HUES6 (cell line): ENCODE measurements at regions not wholly inside any gene's neighbourhood (a gene's known extent, or its start where the extent isn't known, plus 50 kb on each side); places are given as distances from the start of the nearest gene placed in this dataset.
"Not testable (repeated sequence)": the region's sequence is repeated elsewhere in the genome, so short reads cannot be mapped to it uniquely, and the experiment has no call there.

ENCODE experiments used
- H3K27ac ChIP-seq: 2 replicates; pipeline ENCODE4 v1.7.0; 2013; ENCODE audit warnings: low read depth, mild to moderate bottlenecking, low read length, inconsistent platforms
- H3K27me3 ChIP-seq: 2 replicates; pipeline ENCODE4 v1.6.1; 2013; ENCODE audit warnings: low read length; ENCODE audit not compliant: control insufficient read depth, insufficient read depth
- H3K36me3 ChIP-seq: 2 replicates; pipeline ENCODE4 v1.6.1; 2013; ENCODE audit warnings: low read length; ENCODE audit not compliant: control insufficient read depth, insufficient read depth
- H3K4me1 ChIP-seq: 2 replicates; pipeline ENCODE4 v1.6.1; 2013; ENCODE audit warnings: low read length; ENCODE audit not compliant: control insufficient read depth, insufficient read depth
- H3K4me3 ChIP-seq: 2 replicates; pipeline ENCODE4 v1.5.1; 2013; ENCODE audit warnings: low read depth, low read length
- H3K9ac ChIP-seq: one replicate; pipeline ENCODE4 v1.6.1; 2013; ENCODE audit warnings: mild to moderate bottlenecking, low read length
- H3K9me3 ChIP-seq: 2 replicates; pipeline ENCODE4 v1.6.1; 2013; ENCODE audit warnings: low read depth, low read length; ENCODE audit not compliant: control insufficient read depth, insufficient read depth

- Histone ChIP-seq H3K36me3 (no peaks in the 10 kb centered on the region), H3K9ac (no peak overlapping the region), H3K27me3 (no peaks in the 10 kb centered on the region), H3K4me1 (peaks cover 13% of the 10 kb centered on the region), H3K27ac (no peak overlapping the region), H3K4me3 (no peak overlapping the region), H3K9me3 (no peaks in the 10 kb centered on the region)
Observed at GRCh38 chr19:28319227-28319626, 893.7 kb downstream of the UQCRFS1 start.

- Histone ChIP-seq H3K9ac (no peak overlapping the region), H3K36me3 (no peaks in the 10 kb centered on the region), H3K4me1 (peaks cover 11% of the 10 kb centered on the region), H3K4me3 (no peak overlapping the region), H3K27me3 (no peaks in the 10 kb centered on the region), H3K9me3 (no peaks in the 10 kb centered on the region), H3K27ac (no peak overlapping the region)
Observed at GRCh38 chr19:28318469-28319179, 894.3 kb downstream of the UQCRFS1 start.

- Histone ChIP-seq H3K4me3 (no peak overlapping the region), H3K4me1 (peaks cover 11% of the 10 kb centered on the region), H3K9me3 (no peaks in the 10 kb centered on the region), H3K27ac (no peak overlapping the region), H3K9ac (no peak overlapping the region), H3K36me3 (no peaks in the 10 kb centered on the region), H3K27me3 (no peaks in the 10 kb centered on the region)
Observed at GRCh38 chr19:28316464-28316863, 896.5 kb downstream of the UQCRFS1 start.

- Histone ChIP-seq H3K4me1 (peaks cover 11% of the 10 kb centered on the region), H3K27ac (no peak overlapping the region), H3K9me3 (no peaks in the 10 kb centered on the region), H3K36me3 (no peaks in the 10 kb centered on the region), H3K27me3 (no peaks in the 10 kb centered on the region), H3K9ac (no peak overlapping the region), H3K4me3 (no peak overlapping the region)
Observed at GRCh38 chr19:28314756-28315155, 898.2 kb downstream of the UQCRFS1 start.

GRCh38 chr19:28314287-28314686, 898.7 kb downstream of the UQCRFS1 start:
- Histone ChIP-seq H3K27ac (no peak overlapping the region), H3K9ac (no peak overlapping the region), H3K4me3 (no peak overlapping the region), H3K36me3 (no peaks in the 10 kb centered on the region), H3K9me3 (no peaks in the 10 kb centered on the region), H3K4me1 (peaks cover 11% of the 10 kb centered on the region), H3K27me3 (no peaks in the 10 kb centered on the region)

GRCh38 chr19:28313633-28314032, 899.3 kb downstream of the UQCRFS1 start:
- peaks cover 11% of the 10 kb centered on the region for H3K4me1 ChIP-seq
- H3K9ac ChIP-seq: no peak overlapping the region
- no peaks in the 10 kb centered on the region for H3K27me3 ChIP-seq
- H3K27ac ChIP-seq: no peak overlapping the region
- no peaks in the 10 kb centered on the region for H3K36me3 ChIP-seq
- no peak overlapping the region for H3K4me3 ChIP-seq
- H3K9me3 ChIP-seq: no peaks in the 10 kb centered on the region

- H3K4me1 ChIP-seq: peaks cover 11% of the 10 kb centered on the region
Observed at GRCh38 chr19:28312269-28312668, 900.7 kb downstream of the UQCRFS1 start.

GRCh38 chr19:28310829-28311228, 902.1 kb downstream of the UQCRFS1 start:
- not testable (repeated sequence) for H3K27ac ChIP-seq, H3K36me3 ChIP-seq, H3K27me3 ChIP-seq, H3K9me3 ChIP-seq, H3K9ac ChIP-seq, H3K4me3 ChIP-seq
- H3K4me1 ChIP-seq: peaks cover 11% of the 10 kb centered on the region

More at GRCh38 chr19:28312269-28312668, 900.7 kb downstream of the UQCRFS1 start:
- Histone ChIP-seq H3K27me3 (no peaks in the 10 kb centered on the region), H3K36me3 (no peaks in the 10 kb centered on the region), H3K4me3 (no peak overlapping the region), H3K27ac (no peak overlapping the region), H3K9me3 (no peaks in the 10 kb centered on the region), H3K9ac (no peak overlapping the region)

- no peak overlapping the region for H3K27ac ChIP-seq
- H3K4me1 ChIP-seq: peaks cover 3% of the 10 kb centered on the region
- no peaks in the 10 kb centered on the region for H3K36me3 ChIP-seq
- H3K27me3 ChIP-seq: no peaks in the 10 kb centered on the region
- no peaks in the 10 kb centered on the region for H3K9me3 ChIP-seq
- H3K9ac ChIP-seq: no peak overlapping the region
- no peak overlapping the region for H3K4me3 ChIP-seq
Observed at GRCh38 chr19:28309070-28309469, 903.9 kb downstream of the UQCRFS1 start.

GRCh38 chr19:28307963-28308362, 905.0 kb downstream of the UQCRFS1 start:
- Histone ChIP-seq H3K27ac (no peak overlapping the region), H3K36me3 (no peaks in the 10 kb centered on the region), H3K4me1 (no peaks in the 10 kb centered on the region), H3K4me3 (no peak overlapping the region), H3K27me3 (no peaks in the 10 kb centered on the region), H3K9ac (no peak overlapping the region), H3K9me3 (no peaks in the 10 kb centered on the region)

GRCh38 chr19:28307487-28307886, 905.5 kb downstream of the UQCRFS1 start:
- Histone ChIP-seq H3K27me3 (no peaks in the 10 kb centered on the region), H3K27ac (no peak overlapping the region), H3K9me3 (no peaks in the 10 kb centered on the region), H3K4me3 (no peak overlapping the region), H3K36me3 (no peaks in the 10 kb centered on the region), H3K4me1 (no peaks in the 10 kb centered on the region), H3K9ac (no peak overlapping the region)
